ENCODE measurements at regions not wholly inside any gene's neighbourhood (a gene's known extent, or its start where the extent isn't known, plus 50 kb on each side); places are given as distances from the start of the nearest gene placed in this dataset.

GRCh38 chr12:124229520-124229919 is 65.4 kb upstream of the RFLNA start:
- TF ChIP-seq ZFP36 (IDR thresholded peaks at IDR 0.05; ENCODE audit: borderline replicate concordance, partially characterized antibody) (peak; percentile 18), KDM1A (IDR thresholded peaks at IDR 0.05; ENCODE audit: low read depth) (no peak)
- CTCF ChIA-PET: no interaction called here
- ATAC-seq: no peak

GRCh38 chr12:124230117-124230757 is 64.7 kb upstream of the RFLNA start:
- Histone ChIP-seq H3K4me1 (no peaks in the 10 kb centered on the region), H3K4me2 (no peak overlapping the region), H3K9me3 (peaks cover 25% of the 10 kb centered on the region), H3K4me3 (no peak overlapping the region), H3K27ac (no peak overlapping the region)
- CTCF ChIA-PET: no interaction called here
- 11% methylated on average over 2 of the region's 2 CpGs for WGBS (ENCODE audit: missing lambda C conversion rate)
- TF ChIP-seq RFX5 (IDR thresholded peaks at IDR 0.05) (no peak), CEBPB (IDR thresholded peaks at IDR 0.05) (no peak), HES2 (IDR thresholded peaks at IDR 0.05) (no peak), POLR2A (IDR thresholded peaks at IDR 0.05; ENCODE audit: low read length) (no peak), MAZ (IDR thresholded peaks at IDR 0.05; ENCODE audit: borderline replicate concordance, low read depth, low read length) (no peak), NR3C1 (IDR thresholded peaks at IDR 0.05) (no peak), ESRRA (IDR thresholded peaks at IDR 0.05; ENCODE audit: borderline replicate concordance, low read length) (no peak), MAX (IDR thresholded peaks at IDR 0.05) (no peak), BHLHE40 (IDR thresholded peaks at IDR 0.05; ENCODE audit: low read depth, low read length) (no peak), ZNF302 (CRISPR knock-in tag; IDR thresholded peaks at IDR 0.05) (no peak), TP53 (CRISPR knock-in tag; IDR thresholded peaks at IDR 0.05) (no peak), HOXB13 (CRISPR knock-in tag; IDR thresholded peaks at IDR 0.05; ENCODE audit: low read depth) (no peak), CHD4 (IDR thresholded peaks at IDR 0.05; ENCODE audit: borderline replicate concordance) (no peak), RAD21 (conservative IDR thresholded peaks at IDR 0.05 in 1 of 2, IDR thresholded peaks at IDR 0.05 in 1 of 2) (no peak), RCOR1 (IDR thresholded peaks at IDR 0.05; ENCODE audit: low read depth, low read length) (no peak)
- POLR2A ChIA-PET: no interaction called here
- DNase-seq (ENCODE audit: low read depth in 1 of 2, low spot score in 1 of 2) (no peak), ATAC-seq (no peak), FAIRE-seq (no peak)

More at GRCh38 chr12:124229520-124229919, 65.4 kb upstream of the RFLNA start:
- H3K27ac ChIP-seq: no peak overlapping the region
- FAIRE-seq (no peak), DNase-seq (ENCODE audit: low read depth in 1 of 2, low spot score in 1 of 2) (no peak)
- no peak overlapping the region for H3K4me3 ChIP-seq
- H3K9me3 ChIP-seq: peaks cover 25% of the 10 kb centered on the region
- H3K4me1 ChIP-seq: no peaks in the 10 kb centered on the region
- no peak overlapping the region for H3K4me2 ChIP-seq
- POLR2A ChIA-PET: no interaction called here

GRCh38 chr12:124230789-124231188 is 64.1 kb upstream of the RFLNA start:
- peaks cover 27% of the 10 kb centered on the region for H3K9me3 ChIP-seq
- 77% methylated on average over 3 of the region's 3 CpGs for WGBS (ENCODE audit: missing lambda C conversion rate)
- ChIA-PET POLR2A (no interaction called here), CTCF (interaction anchor here (1.0 kb wide), 1 partner anchor 133 kb away, joined by 3 read pairs; no protein-coding TSS in a partner anchor)
- H3K4me1 ChIP-seq: no peaks in the 10 kb centered on the region
- no peak overlapping the region for H3K4me3 ChIP-seq
- ATAC-seq (no peak), FAIRE-seq (no peak), DNase-seq (ENCODE audit: low read depth in 1 of 2, low spot score in 1 of 2) (no peak)
- no peak overlapping the region for H3K4me2 ChIP-seq
- H3K27ac ChIP-seq: no peak overlapping the region
- no peak for TF ChIP-seq POLR2A (IDR thresholded peaks at IDR 0.05; ENCODE audit: low read length)
- TF ChIP-seq, protein P1, sequence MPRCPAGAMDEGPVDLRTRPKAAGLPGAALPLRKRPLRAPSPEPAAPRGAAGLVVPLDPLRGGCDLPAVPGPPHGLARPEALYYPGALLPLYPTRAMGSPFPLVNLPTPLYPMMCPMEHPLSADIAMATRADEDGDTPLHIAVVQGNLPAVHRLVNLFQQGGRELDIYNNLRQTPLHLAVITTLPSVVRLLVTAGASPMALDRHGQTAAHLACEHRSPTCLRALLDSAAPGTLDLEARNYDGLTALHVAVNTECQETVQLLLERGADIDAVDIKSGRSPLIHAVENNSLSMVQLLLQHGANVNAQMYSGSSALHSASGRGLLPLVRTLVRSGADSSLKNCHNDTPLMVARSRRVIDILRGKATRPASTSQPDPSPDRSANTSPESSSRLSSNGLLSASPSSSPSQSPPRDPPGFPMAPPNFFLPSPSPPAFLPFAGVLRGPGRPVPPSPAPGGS (IDR thresholded peaks at IDR 0.05): no peak
- TF ChIP-seq RAD21 (conservative IDR thresholded peaks at IDR 0.05 in 1 of 2, IDR thresholded peaks at IDR 0.05 in 1 of 2): no peak
- TF ChIP-seq HOXA7 (CRISPR knock-in tag; IDR thresholded peaks at IDR 0.05): no peak
- TF ChIP-seq ATOH8 (CRISPR knock-in tag; IDR thresholded peaks at IDR 0.05; ENCODE audit: low read depth): no peak
- no peak for TF ChIP-seq CBX8 (IDR thresholded peaks at IDR 0.05)
- no peak for TF ChIP-seq ZNF302 (CRISPR knock-in tag; IDR thresholded peaks at IDR 0.05)
